ENCODE measurements at regions not wholly inside any gene's neighbourhood (a gene's known extent, or its start where the extent isn't known, plus 50 kb on each side); places are given as distances from the start of the nearest gene placed in this dataset.

- POLR2A ChIA-PET, result no interaction called here
- H3K9me3 ChIP-seq (ENCODE audit: control insufficient read depth, insufficient read depth, low read depth, low read length), result no peaks in the 10 kb centered on the region
- TF ChIP-seq ZNF548 (tag by site-specific recombination; IDR thresholded peaks at IDR 0.05), result no peak
- no peak for TF ChIP-seq ZNF629 (tag by site-specific recombination; IDR thresholded peaks at IDR 0.05)
- no peaks in the 10 kb centered on the region for H3K36me3 ChIP-seq (ENCODE audit: control insufficient read depth in 2 of 2, insufficient read depth in 1 of 2, low read length in 2 of 2)
- H3K4me1 ChIP-seq (ENCODE audit: control insufficient read depth, insufficient read depth, low read length), result no peaks in the 10 kb centered on the region
- H3K4me3 ChIP-seq (ENCODE audit: low read depth, low read length), result no peak overlapping the region
- CTCF ChIA-PET, result no interaction called here
- H3K27ac ChIP-seq (ENCODE audit: extremely low read depth, low read depth, low read length), result no peak overlapping the region
Measured at GRCh38 chr5:103706939-103707682, 144.5 kb upstream of the NUDT12 start.

DNA sequence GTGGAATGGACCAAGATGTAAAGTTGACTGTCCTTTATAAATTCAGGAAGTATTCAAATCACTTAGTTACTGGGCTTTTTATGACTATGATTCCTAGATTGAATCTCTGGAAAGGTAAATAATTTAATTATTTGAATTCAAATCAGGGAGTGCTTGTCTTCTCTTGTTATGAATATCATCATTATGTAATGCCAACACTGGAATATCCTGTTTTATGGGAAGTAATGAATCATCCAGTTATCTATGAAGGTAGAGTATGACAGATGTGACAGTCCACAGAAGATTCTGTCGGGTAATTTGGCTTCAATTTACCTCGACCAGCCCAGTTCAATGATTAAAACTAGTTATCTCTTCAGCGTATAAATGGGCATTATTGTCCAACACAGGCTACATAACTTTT lies 141.0 kb upstream of the NUDT12 start:
- H3K4me3 ChIP-seq (ENCODE audit: low read depth, low read length), result no peak overlapping the region
- H3K9me3 ChIP-seq (ENCODE audit: control insufficient read depth, insufficient read depth, low read depth, low read length), result no peaks in the 10 kb centered on the region
- no peak for TF ChIP-seq ZFP3 (tag by site-specific recombination; IDR thresholded peaks at IDR 0.05; ENCODE audit: low read depth)
- ChIA-PET CTCF (interaction anchor here (0.7 kb wide), 1 partner anchor 125 kb away, joined by 3 read pairs; no protein-coding TSS in a partner anchor), POLR2A (no interaction called here)
- H3K36me3 ChIP-seq (ENCODE audit: control insufficient read depth in 2 of 2, insufficient read depth in 1 of 2, low read length in 2 of 2), result no peaks in the 10 kb centered on the region
- H3K27ac ChIP-seq (ENCODE audit: extremely low read depth, low read depth, low read length), result no peak overlapping the region
- H3K4me1 ChIP-seq (ENCODE audit: control insufficient read depth, insufficient read depth, low read length), result no peaks in the 10 kb centered on the region

DNA sequence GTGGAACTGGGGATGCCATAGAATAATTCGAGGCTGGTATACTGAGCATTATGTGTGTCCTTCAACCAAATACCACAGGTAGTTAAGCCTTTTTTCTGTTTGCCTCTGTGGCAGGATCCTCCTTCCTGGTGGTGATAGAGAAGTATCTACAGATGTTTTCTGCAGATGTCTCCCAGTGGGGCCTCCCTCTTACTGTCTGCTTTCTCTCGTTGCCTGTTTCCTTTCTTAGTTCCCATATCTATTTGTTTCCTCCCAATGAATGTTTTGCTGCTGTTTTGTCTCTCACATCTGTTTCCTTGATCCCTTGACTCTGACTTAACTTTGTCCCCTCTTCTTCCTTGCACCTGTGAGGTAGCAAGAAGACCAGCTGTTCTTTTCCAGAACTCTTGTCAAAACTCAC lies 130.9 kb upstream of the NUDT12 start:
- H3K4me3 ChIP-seq (ENCODE audit: low read depth, low read length), result no peak overlapping the region
- ChIA-PET POLR2A (no interaction called here), CTCF (no interaction called here)
- TF ChIP-seq HOXC10 (CRISPR knock-in tag; IDR thresholded peaks at IDR 0.05), result no peak
- TF ChIP-seq, protein P1, sequence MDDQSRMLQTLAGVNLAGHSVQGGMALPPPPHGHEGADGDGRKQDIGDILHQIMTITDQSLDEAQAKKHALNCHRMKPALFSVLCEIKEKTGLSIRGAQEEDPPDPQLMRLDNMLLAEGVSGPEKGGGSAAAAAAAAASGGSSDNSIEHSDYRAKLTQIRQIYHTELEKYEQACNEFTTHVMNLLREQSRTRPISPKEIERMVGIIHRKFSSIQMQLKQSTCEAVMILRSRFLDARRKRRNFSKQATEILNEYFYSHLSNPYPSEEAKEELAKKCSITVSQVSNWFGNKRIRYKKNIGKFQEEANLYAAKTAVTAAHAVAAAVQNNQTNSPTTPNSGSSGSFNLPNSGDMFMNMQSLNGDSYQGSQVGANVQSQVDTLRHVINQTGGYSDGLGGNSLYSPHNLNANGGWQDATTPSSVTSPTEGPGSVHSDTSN (CRISPR knock-in tag; IDR thresholded peaks at IDR 0.05), result no peak
- TF ChIP-seq, protein P2, sequence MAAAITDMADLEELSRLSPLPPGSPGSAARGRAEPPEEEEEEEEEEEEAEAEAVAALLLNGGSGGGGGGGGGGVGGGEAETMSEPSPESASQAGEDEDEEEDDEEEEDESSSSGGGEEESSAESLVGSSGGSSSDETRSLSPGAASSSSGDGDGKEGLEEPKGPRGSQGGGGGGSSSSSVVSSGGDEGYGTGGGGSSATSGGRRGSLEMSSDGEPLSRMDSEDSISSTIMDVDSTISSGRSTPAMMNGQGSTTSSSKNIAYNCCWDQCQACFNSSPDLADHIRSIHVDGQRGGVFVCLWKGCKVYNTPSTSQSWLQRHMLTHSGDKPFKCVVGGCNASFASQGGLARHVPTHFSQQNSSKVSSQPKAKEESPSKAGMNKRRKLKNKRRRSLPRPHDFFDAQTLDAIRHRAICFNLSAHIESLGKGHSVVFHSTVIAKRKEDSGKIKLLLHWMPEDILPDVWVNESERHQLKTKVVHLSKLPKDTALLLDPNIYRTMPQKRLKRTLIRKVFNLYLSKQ (tag by site-specific recombination; IDR thresholded peaks at IDR 0.05; ENCODE audit: borderline replicate concordance), result no peak
- TF ChIP-seq SETDB1 (IDR thresholded peaks at IDR 0.05; ENCODE audit: insufficient read length, low read length), result no peak
- TF ChIP-seq ZNF214 (tag by site-specific recombination; IDR thresholded peaks at IDR 0.05; ENCODE audit: borderline replicate concordance), result no peak
- TF ChIP-seq ZNF544 (tag by site-specific recombination; IDR thresholded peaks at IDR 0.05), result no peak
- TF ChIP-seq ZNF654 (tag by site-specific recombination; IDR thresholded peaks at IDR 0.05; ENCODE audit: low read depth), result no peak
- no peak for TF ChIP-seq ZNF37A (tag by site-specific recombination; IDR thresholded peaks at IDR 0.05)
- TF ChIP-seq, protein P3, sequence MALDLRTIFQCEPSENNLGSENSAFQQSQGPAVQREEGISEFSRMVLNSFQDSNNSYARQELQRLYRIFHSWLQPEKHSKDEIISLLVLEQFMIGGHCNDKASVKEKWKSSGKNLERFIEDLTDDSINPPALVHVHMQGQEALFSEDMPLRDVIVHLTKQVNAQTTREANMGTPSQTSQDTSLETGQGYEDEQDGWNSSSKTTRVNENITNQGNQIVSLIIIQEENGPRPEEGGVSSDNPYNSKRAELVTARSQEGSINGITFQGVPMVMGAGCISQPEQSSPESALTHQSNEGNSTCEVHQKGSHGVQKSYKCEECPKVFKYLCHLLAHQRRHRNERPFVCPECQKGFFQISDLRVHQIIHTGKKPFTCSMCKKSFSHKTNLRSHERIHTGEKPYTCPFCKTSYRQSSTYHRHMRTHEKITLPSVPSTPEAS (tag by site-specific recombination; IDR thresholded peaks at IDR 0.05), result no peak
- no peak for TF ChIP-seq ZNF624 (tag by site-specific recombination; IDR thresholded peaks at IDR 0.05)
- TF ChIP-seq ZNF16 (tag by site-specific recombination; IDR thresholded peaks at IDR 0.05; ENCODE audit: low read depth), result no peak
- no peak for TF ChIP-seq ZNF521 (tag by site-specific recombination; IDR thresholded peaks at IDR 0.05)
- H3K36me3 ChIP-seq (ENCODE audit: control insufficient read depth in 2 of 2, insufficient read depth in 1 of 2, low read length in 2 of 2), result no peaks in the 10 kb centered on the region
- H3K27ac ChIP-seq (ENCODE audit: extremely low read depth, low read depth, low read length), result no peak overlapping the region
- peaks cover 3% of the 10 kb centered on the region; the same call in 1 of the 2 replicates for H3K4me1 ChIP-seq (ENCODE audit: control insufficient read depth, insufficient read depth, low read length)
- H3K9me3 ChIP-seq (ENCODE audit: control insufficient read depth, insufficient read depth, low read depth, low read length), result no peaks in the 10 kb centered on the region

Data from HEK293 (cell line).